Activated CD8-positive, alpha-beta T cell treated with anti-CD3 and anti-CD28 coated beads for 36 hours (primary cell): ENCODE measurements at regions not wholly inside any gene's neighbourhood (a gene's known extent, or its start where the extent isn't known, plus 50 kb on each side); places are given as distances from the start of the nearest gene placed in this dataset.

Source experiments
- ATAC-seq: fragments of 200-7000 bp; cut with Tn5 transposase; one replicate; pipeline ENCODE4 v1.10.0; 2021; ENCODE audit warnings: mild to moderate bottlenecking, moderate library complexity
- CTCF ChIA-PET: fragments of 350-600 bp; sonication (Branson Sonifier 250); formaldehyde crosslinking; loops from one replicate; lab custom pipeline; 2021; ENCODE audit warnings: antibody characterized with exemption; lab: Charles Lee
- POLR2A ChIA-PET: fragments of 350-600 bp; sonication (Branson Sonifier 250); formaldehyde crosslinking; loops from one replicate; lab custom pipeline; 2021; ENCODE audit warnings: antibody characterized with exemption; lab: Charles Lee
- DNase-seq: peaks from one replicate; pipeline ENCODE4 v3.0.0-alpha.2; 2020
- H3K27ac Mint-ChIP-seq: one replicate; pipeline ENCODE4 v1.8.0; 2021; ENCODE audit warnings: mild to moderate bottlenecking, mixed read lengths
- H3K27me3 Mint-ChIP-seq: one replicate; pipeline ENCODE4 v1.8.0; 2021; ENCODE audit warnings: mixed read lengths
- H3K36me3 Mint-ChIP-seq: one replicate; pipeline ENCODE4 v1.8.0; 2021; ENCODE audit warnings: low read depth, mixed read lengths
- H3K4me1 Mint-ChIP-seq: one replicate; pipeline ENCODE4 v1.8.0; 2021; ENCODE audit warnings: low read depth, mixed read lengths
- H3K4me3 Mint-ChIP-seq: one replicate; pipeline ENCODE4 v1.8.0; 2021; ENCODE audit warnings: mild to moderate bottlenecking, moderate library complexity, mixed read lengths
- H3K9me3 Mint-ChIP-seq: one replicate; pipeline ENCODE4 v1.8.0; 2021; ENCODE audit warnings: mixed read lengths
- intact Hi-C: fragments of 100-400 bp; cut with micrococcal nuclease; formaldehyde crosslinking; loops from one replicate; pipeline ENCODE4 v1.10.0; 2022
- TF ChIP-seq, protein P1 (sequence below): fragments of 200-600 bp; IDR thresholded peaks from one replicate; pipeline ENCODE4 v1.8.0; 2022; ENCODE audit warnings: antibody characterized with exemption, mild to moderate bottlenecking

GRCh38 chr1:30535595-30536325, 187.6 kb downstream of the MATN1 start:
- intact Hi-C loops, result no loop called here
- H3K36me3 Mint-ChIP-seq, result no peaks in the 10 kb centered on the region
- no peak overlapping the region for H3K27ac Mint-ChIP-seq

GRCh38 chr1:30534551-30534940, 188.8 kb downstream of the MATN1 start:
- H3K9me3 Mint-ChIP-seq, result no peaks in the 10 kb centered on the region
- no peaks in the 10 kb centered on the region for H3K4me1 Mint-ChIP-seq
- no peak for DNase-seq
- no peak for ATAC-seq
- POLR2A ChIA-PET, result no interaction called here
- H3K27ac Mint-ChIP-seq, result no peak overlapping the region
- intact Hi-C loops, result no loop called here
- H3K36me3 Mint-ChIP-seq, result no peaks in the 10 kb centered on the region
- CTCF ChIA-PET, result no interaction called here
- H3K27me3 Mint-ChIP-seq, result peaks cover 3% of the 10 kb centered on the region
- TF ChIP-seq, protein P1, sequence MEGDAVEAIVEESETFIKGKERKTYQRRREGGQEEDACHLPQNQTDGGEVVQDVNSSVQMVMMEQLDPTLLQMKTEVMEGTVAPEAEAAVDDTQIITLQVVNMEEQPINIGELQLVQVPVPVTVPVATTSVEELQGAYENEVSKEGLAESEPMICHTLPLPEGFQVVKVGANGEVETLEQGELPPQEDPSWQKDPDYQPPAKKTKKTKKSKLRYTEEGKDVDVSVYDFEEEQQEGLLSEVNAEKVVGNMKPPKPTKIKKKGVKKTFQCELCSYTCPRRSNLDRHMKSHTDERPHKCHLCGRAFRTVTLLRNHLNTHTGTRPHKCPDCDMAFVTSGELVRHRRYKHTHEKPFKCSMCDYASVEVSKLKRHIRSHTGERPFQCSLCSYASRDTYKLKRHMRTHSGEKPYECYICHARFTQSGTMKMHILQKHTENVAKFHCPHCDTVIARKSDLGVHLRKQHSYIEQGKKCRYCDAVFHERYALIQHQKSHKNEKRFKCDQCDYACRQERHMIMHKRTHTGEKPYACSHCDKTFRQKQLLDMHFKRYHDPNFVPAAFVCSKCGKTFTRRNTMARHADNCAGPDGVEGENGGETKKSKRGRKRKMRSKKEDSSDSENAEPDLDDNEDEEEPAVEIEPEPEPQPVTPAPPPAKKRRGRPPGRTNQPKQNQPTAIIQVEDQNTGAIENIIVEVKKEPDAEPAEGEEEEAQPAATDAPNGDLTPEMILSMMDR, result no peak
- no peak overlapping the region for H3K4me3 Mint-ChIP-seq

More at GRCh38 chr1:30535595-30536325, 187.6 kb downstream of the MATN1 start:
- Mint-ChIP-seq H3K4me3 (no peak overlapping the region), H3K27me3 (no peaks in the 10 kb centered on the region), H3K9me3 (no peaks in the 10 kb centered on the region), H3K4me1 (no peaks in the 10 kb centered on the region)
- POLR2A ChIA-PET, result no interaction called here
- TF ChIP-seq, protein P1, result no peak
- no peak for ATAC-seq
- no peak for DNase-seq
- CTCF ChIA-PET, result no interaction called here

DNA sequence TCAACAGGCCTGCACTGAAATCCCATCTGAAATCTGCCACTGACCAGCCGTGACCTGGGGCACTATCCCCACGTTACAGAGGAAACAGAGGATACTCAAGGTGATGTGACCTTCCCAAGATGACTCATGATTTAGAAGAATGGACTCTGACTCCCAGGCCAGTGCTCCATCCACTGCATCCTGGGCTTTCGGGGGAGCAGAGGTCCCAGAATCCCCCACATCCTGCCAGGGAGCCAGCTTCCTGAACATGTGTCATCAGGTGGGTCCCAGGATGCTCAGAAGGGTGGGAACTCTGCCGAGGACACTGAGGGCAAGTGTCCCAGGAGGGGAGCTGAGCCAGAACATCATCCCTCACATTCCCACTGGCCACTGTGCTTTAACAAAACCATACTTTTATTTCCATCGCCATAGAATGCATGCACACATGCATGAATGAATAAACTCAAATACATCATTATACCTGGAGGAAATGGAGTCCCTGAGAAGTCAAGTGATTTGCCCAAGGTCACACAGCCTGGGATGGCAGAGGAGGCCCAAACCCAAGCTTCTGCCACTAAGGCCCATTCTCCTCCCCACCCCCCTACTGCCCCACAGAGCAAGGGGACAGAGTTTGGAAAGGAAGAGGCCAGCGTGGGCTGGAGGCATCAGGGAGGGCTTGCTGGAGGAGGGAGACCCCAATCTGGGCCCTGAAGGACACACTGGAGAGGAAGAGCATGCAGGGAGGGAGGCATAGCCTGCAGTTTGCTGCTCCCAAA, 189.4 kb downstream of the MATN1 start:
- TF ChIP-seq, protein P1, result no peak

DNA sequence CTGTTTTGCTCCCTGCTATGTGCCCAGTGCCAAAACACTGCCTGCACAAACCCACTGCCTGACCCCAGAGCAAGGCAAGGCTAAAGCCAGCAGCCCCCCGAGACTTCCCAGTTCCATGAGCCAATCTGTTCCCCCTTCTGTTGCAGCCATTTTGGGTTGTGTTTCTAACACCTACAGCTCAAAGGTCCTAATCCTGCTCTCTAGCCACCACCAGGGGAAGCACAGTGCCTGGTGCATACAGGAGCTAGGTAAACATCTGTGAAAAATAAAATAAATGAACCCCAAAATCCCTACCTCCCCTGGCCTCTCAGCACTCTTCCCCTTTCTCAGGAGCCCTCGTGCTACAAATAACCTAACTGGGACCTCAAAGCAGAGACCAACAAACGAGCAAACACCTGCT, 190.2 kb downstream of the MATN1 start:
- DNase-seq (no peak), ATAC-seq (no peak)
- Mint-ChIP-seq H3K27me3 (peaks cover 3% of the 10 kb centered on the region), H3K27ac (no peak overlapping the region), H3K36me3 (no peaks in the 10 kb centered on the region), H3K4me1 (no peaks in the 10 kb centered on the region), H3K4me3 (no peak overlapping the region), H3K9me3 (no peaks in the 10 kb centered on the region)
- intact Hi-C loops, result no loop called here
- ChIA-PET POLR2A (no interaction called here), CTCF (no interaction called here)
- TF ChIP-seq, protein P1, result no peak

More for the DNA sequence above, 189.4 kb downstream of the MATN1 start:
- POLR2A ChIA-PET, result no interaction called here
- Mint-ChIP-seq H3K9me3 (no peaks in the 10 kb centered on the region), H3K27ac (no peak overlapping the region), H3K4me1 (no peaks in the 10 kb centered on the region), H3K36me3 (no peaks in the 10 kb centered on the region), H3K4me3 (no peak overlapping the region), H3K27me3 (peaks cover 3% of the 10 kb centered on the region)
- ATAC-seq (no peak), DNase-seq (no peak)
- CTCF ChIA-PET, result no interaction called here
- intact Hi-C loops, result no loop called here

- intact Hi-C loops, result no loop called here
- DNase-seq (no peak), ATAC-seq (no peak)
- ChIA-PET POLR2A (no interaction called here), CTCF (interaction anchor here (1.2 kb wide), 1 partner anchor 152 kb away, joined by 3 read pairs; no protein-coding TSS in a partner anchor)
- TF ChIP-seq, protein P1, result no peak
- peaks cover 3% of the 10 kb centered on the region for H3K27me3 Mint-ChIP-seq
- H3K4me1 Mint-ChIP-seq, result no peaks in the 10 kb centered on the region
- H3K4me3 Mint-ChIP-seq, result no peak overlapping the region
- no peaks in the 10 kb centered on the region for H3K9me3 Mint-ChIP-seq
- no peaks in the 10 kb centered on the region for H3K36me3 Mint-ChIP-seq
- H3K27ac Mint-ChIP-seq, result no peak overlapping the region
Measured at GRCh38 chr1:30532621-30533020, 190.8 kb downstream of the MATN1 start.
